CD4-positive, alpha-beta T cell (primary cell): ENCODE measurements at regions not wholly inside any gene's neighbourhood (a gene's known extent, or its start where the extent isn't known, plus 50 kb on each side); places are given as distances from the start of the nearest gene placed in this dataset.
"Not testable (repeated sequence)": the region's sequence is repeated elsewhere in the genome, so short reads cannot be mapped to it uniquely, and the experiment has no call there.

Experiments
- ATAC-seq: fragments of 200-7000 bp; cut with Tn5 transposase; one replicate; pipeline ENCODE4 v1.10.0; 2022; ENCODE audit warnings: mild to moderate bottlenecking; ENCODE audit not compliant: poor library complexity
- CTCF ChIA-PET: fragments of 350-600 bp; sonication (Branson Sonifier 250); formaldehyde crosslinking; loops from one replicate; lab custom pipeline; 2021; ENCODE audit warnings: antibody characterized with exemption, inconsistent platforms; lab: Charles Lee
- POLR2A ChIA-PET: fragments of 350-600 bp; sonication (Branson Sonifier 250); formaldehyde crosslinking; loops from one replicate; lab custom pipeline; 2021; ENCODE audit warnings: antibody characterized with exemption, inconsistent platforms; lab: Charles Lee
- DNase-seq, 14 experiments: peaks; one replicate each; pipeline ENCODE4 v3.0.0-alpha.2; 2013 to 2020; ENCODE audit warnings: mixed read lengths in 2 of 14
- H3K27ac ChIP-seq, 2 donors: one replicate each; pipeline versions ENCODE4 v1.5.1 to v1.7.0; 2013; ENCODE audit warnings: low read length in 2 of 2, low read depth in 1 of 2, mild to moderate bottlenecking in 1 of 2
- H3K27me3 ChIP-seq, 2 experiments: 1 replicate in 1 of 2; 2 replicates in 1 of 2; pipeline versions ENCODE4 v1.6.1 to v1.7.0; 2013; ENCODE audit warnings: low read length in 2 of 2, control low read depth in 1 of 2, mild to moderate bottlenecking in 1 of 2, moderate library complexity in 1 of 2; ENCODE audit not compliant: insufficient read depth in 2 of 2, control insufficient read depth in 1 of 2
- H3K36me3 ChIP-seq: one replicate; pipeline ENCODE4 v1.6.1; 2013; ENCODE audit warnings: low read length, control low read depth; ENCODE audit not compliant: insufficient read depth
- H3K4me1 ChIP-seq: one replicate; pipeline ENCODE4 v1.6.1; 2013; ENCODE audit warnings: low read length, control low read depth; ENCODE audit not compliant: insufficient read depth
- H3K4me3 ChIP-seq: one replicate; pipeline ENCODE4 v1.5.1; 2013; ENCODE audit warnings: mild to moderate bottlenecking, low read length, moderate library complexity
- H3K9me3 ChIP-seq, 2 experiments: 1 replicate in 1 of 2; 2 replicates in 1 of 2; pipeline versions ENCODE4 v1.6.1 to v1.7.0; 2013; ENCODE audit warnings: low read length in 2 of 2, mild to moderate bottlenecking in 2 of 2, control low read depth in 1 of 2, moderate library complexity in 1 of 2; ENCODE audit not compliant: control insufficient read depth in 1 of 2, insufficient read depth in 1 of 2
- H3K27ac Mint-ChIP-seq: one replicate; pipeline ENCODE4 v1.8.0; 2020; ENCODE audit warnings: mixed read lengths
- H3K27me3 Mint-ChIP-seq: one replicate; pipeline ENCODE4 v1.8.0; 2021; ENCODE audit warnings: mixed read lengths
- H3K36me3 Mint-ChIP-seq: one replicate; pipeline ENCODE4 v1.8.0; 2021; ENCODE audit warnings: low read depth, mixed read lengths
- H3K4me1 Mint-ChIP-seq: one replicate; pipeline ENCODE4 v1.8.0; 2021; ENCODE audit warnings: low read depth, mixed read lengths
- H3K4me3 Mint-ChIP-seq: one replicate; pipeline ENCODE4 v1.8.0; 2020; ENCODE audit warnings: mild to moderate bottlenecking, mixed read lengths
- H3K9me3 Mint-ChIP-seq: one replicate; pipeline ENCODE4 v1.8.0; 2020; ENCODE audit warnings: mixed read lengths
- intact Hi-C, 2 experiments: fragments of 100-400 bp; cut with DNase I in 1 of 2; cut with micrococcal nuclease in 1 of 2; formaldehyde crosslinking; loops; one replicate each; pipeline versions ENCODE4 v1.15.1 to v1.9.0; 2023 to 2025; cut with DNase I, micrococcal nuclease
- TF ChIP-seq, protein P1 (sequence below): fragments of 200-600 bp; IDR thresholded peaks from one replicate; pipeline ENCODE4 v1.8.0; 2022; ENCODE audit warnings: antibody characterized with exemption, mild to moderate bottlenecking

- no peak overlapping the region for H3K4me3 ChIP-seq
- H3K27me3 Mint-ChIP-seq: no peaks in the 10 kb centered on the region
- no peaks in the 10 kb centered on the region for H3K4me1 Mint-ChIP-seq
- ChIA-PET POLR2A (no interaction called here), CTCF (no interaction called here)
- ATAC-seq (no peak), DNase-seq (no peak)
- no peaks in the 10 kb centered on the region for H3K4me1 ChIP-seq
- H3K36me3 ChIP-seq: no peaks in the 10 kb centered on the region
- intact Hi-C loops: no loop called here
- TF ChIP-seq, protein P1, sequence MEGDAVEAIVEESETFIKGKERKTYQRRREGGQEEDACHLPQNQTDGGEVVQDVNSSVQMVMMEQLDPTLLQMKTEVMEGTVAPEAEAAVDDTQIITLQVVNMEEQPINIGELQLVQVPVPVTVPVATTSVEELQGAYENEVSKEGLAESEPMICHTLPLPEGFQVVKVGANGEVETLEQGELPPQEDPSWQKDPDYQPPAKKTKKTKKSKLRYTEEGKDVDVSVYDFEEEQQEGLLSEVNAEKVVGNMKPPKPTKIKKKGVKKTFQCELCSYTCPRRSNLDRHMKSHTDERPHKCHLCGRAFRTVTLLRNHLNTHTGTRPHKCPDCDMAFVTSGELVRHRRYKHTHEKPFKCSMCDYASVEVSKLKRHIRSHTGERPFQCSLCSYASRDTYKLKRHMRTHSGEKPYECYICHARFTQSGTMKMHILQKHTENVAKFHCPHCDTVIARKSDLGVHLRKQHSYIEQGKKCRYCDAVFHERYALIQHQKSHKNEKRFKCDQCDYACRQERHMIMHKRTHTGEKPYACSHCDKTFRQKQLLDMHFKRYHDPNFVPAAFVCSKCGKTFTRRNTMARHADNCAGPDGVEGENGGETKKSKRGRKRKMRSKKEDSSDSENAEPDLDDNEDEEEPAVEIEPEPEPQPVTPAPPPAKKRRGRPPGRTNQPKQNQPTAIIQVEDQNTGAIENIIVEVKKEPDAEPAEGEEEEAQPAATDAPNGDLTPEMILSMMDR: no peak
- H3K4me3 Mint-ChIP-seq: no peak overlapping the region
- no peak overlapping the region for H3K27ac ChIP-seq
- no peak overlapping the region for H3K27ac Mint-ChIP-seq
- H3K9me3 ChIP-seq: peaks cover 0 to 5% of the 10 kb centered on the region in 2 experiments
- H3K27me3 ChIP-seq: no peaks in the 10 kb centered on the region
- H3K36me3 Mint-ChIP-seq: no peaks in the 10 kb centered on the region
- H3K9me3 Mint-ChIP-seq: peaks cover 4% of the 10 kb centered on the region
Observed at GRCh38 chr5:63205976-63206375, 627.4 kb downstream of the LRRC70 start.

DNA sequence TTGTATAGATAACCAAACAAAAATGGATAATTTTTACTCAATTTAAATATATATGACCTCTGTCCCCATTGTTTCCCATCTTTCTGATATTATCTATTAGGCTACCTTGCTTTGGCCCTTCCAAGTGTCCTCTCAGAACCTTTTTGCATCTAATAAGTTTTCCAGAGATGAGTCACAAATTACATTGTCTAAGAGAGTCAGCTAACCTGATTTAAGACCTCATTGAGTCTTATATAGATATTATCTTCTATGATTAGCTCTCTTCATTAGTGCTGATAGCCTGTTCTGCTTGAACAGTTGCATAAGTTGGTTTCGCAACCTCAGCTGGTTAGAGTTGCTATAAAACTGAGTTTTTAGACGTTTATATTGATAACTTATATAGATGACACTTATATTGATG, 623.1 kb downstream of the LRRC70 start:
- ChIA-PET POLR2A (no interaction called here), CTCF (no interaction called here)
- Mint-ChIP-seq H3K4me3 (no peak overlapping the region), H3K9me3 (peaks cover 4% of the 10 kb centered on the region), H3K4me1 (no peaks in the 10 kb centered on the region), H3K27me3 (no peaks in the 10 kb centered on the region), H3K27ac (no peak overlapping the region), H3K36me3 (no peaks in the 10 kb centered on the region)
- Histone ChIP-seq H3K36me3 (no peaks in the 10 kb centered on the region), H3K27ac (no peak overlapping the region), H3K4me3 (no peak overlapping the region), H3K27me3 (no peaks in the 10 kb centered on the region), H3K4me1 (no peaks in the 10 kb centered on the region), H3K9me3 (no peaks in the 10 kb centered on the region)
- ATAC-seq: no peak
- intact Hi-C loops: no loop called here
- TF ChIP-seq, protein P1: no peak
- no peak for DNase-seq

GRCh38 chr5:63194126-63194525, 615.5 kb downstream of the LRRC70 start:
- intact Hi-C loops: no loop called here
- CTCF ChIA-PET: no interaction called here
- Histone ChIP-seq H3K4me1 (no peaks in the 10 kb centered on the region), H3K9me3 (no peaks in the 10 kb centered on the region), H3K27me3 (no peaks in the 10 kb centered on the region), H3K27ac (no peak overlapping the region), H3K4me3 (no peak overlapping the region), H3K36me3 (no peaks in the 10 kb centered on the region)
- Mint-ChIP-seq H3K27me3 (no peaks in the 10 kb centered on the region), H3K4me3 (no peak overlapping the region), H3K4me1 (no peaks in the 10 kb centered on the region), H3K9me3 (peaks cover 2% of the 10 kb centered on the region), H3K27ac (no peak overlapping the region), H3K36me3 (no peaks in the 10 kb centered on the region)
- no peak for ATAC-seq
- DNase-seq: no peak
- POLR2A ChIA-PET: no interaction called here
- TF ChIP-seq, protein P1: no peak

DNA sequence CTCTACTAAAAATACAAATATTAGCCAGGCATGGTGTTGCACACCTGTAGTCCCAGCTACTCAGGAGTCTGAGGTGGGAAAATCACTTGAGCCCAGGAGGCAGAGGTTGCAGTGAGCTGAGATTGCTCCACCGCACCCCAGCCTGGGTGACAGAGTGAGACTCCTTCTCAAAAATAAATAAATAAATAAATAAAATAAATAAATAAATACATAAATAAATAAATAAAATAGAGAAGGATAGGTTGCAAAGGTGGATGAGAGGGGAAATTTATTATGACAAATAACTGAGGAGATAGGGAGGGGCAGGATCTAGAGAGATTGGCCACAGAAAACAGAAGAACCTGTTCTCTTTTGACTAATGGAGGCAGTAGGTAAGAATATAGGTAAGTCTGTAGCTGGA, 601.6 kb downstream of the LRRC70 start:
- H3K27ac ChIP-seq, H3K36me3 ChIP-seq, DNase-seq, H3K9me3 Mint-ChIP-seq, H3K4me1 ChIP-seq, H3K27me3 Mint-ChIP-seq, ATAC-seq, POLR2A ChIA-PET, H3K9me3 ChIP-seq, H3K4me1 Mint-ChIP-seq, intact Hi-C loops, H3K4me3 Mint-ChIP-seq, H3K27me3 ChIP-seq, H3K27ac Mint-ChIP-seq, H3K36me3 Mint-ChIP-seq, CTCF ChIA-PET, H3K4me3 ChIP-seq: not testable (repeated sequence)
